ENCODE measurements at regions not wholly inside any gene's neighbourhood (a gene's known extent, or its start where the extent isn't known, plus 50 kb on each side); places are given as distances from the start of the nearest gene placed in this dataset.
A peak's percentile ranks its signal among the peaks of the same experiment; 100 is the strongest.
"Not testable (repeated sequence)": the region's sequence is repeated elsewhere in the genome, so short reads cannot be mapped to it uniquely, and the experiment has no call there.

GRCh38 chr17:14434506-14434905 lies 133.6 kb downstream of the HS3ST3B1 start:
- Mint-ChIP-seq H3K9me3 (no peaks in the 10 kb centered on the region), H3K4me1 (ENCODE audit: low read depth) (peaks cover 24% of the 10 kb centered on the region), H3K36me3 (ENCODE audit: low read depth) (peaks cover 4% of the 10 kb centered on the region), H3K27me3 (no peaks in the 10 kb centered on the region), H3K4me3 (no peak overlapping the region), H3K27ac (no peak overlapping the region)

GRCh38 chr17:14432079-14432478 lies 131.2 kb downstream of the HS3ST3B1 start:
- H3K4me1 Mint-ChIP-seq (ENCODE audit: low read depth) = peaks cover 45% of the 10 kb centered on the region
- no peaks in the 10 kb centered on the region for H3K27me3 Mint-ChIP-seq
- no peak overlapping the region for H3K4me3 Mint-ChIP-seq
- H3K9me3 Mint-ChIP-seq = no peaks in the 10 kb centered on the region
- H3K27ac Mint-ChIP-seq = no peak overlapping the region
- peaks cover 4% of the 10 kb centered on the region for H3K36me3 Mint-ChIP-seq (ENCODE audit: low read depth)

- no peaks in the 10 kb centered on the region for H3K9me3 Mint-ChIP-seq
- H3K27me3 Mint-ChIP-seq = no peaks in the 10 kb centered on the region
- H3K27ac Mint-ChIP-seq = peak overlapping the region; percentile 94
- H3K4me1 Mint-ChIP-seq (ENCODE audit: low read depth) = peaks cover 61% of the 10 kb centered on the region
- peaks cover 4% of the 10 kb centered on the region for H3K36me3 Mint-ChIP-seq (ENCODE audit: low read depth)
- peak overlapping the region; percentile 69 for H3K4me3 Mint-ChIP-seq
Measured at GRCh38 chr17:14429084-14429483, 128.2 kb downstream of the HS3ST3B1 start.

GRCh38 chr17:14428648-14429029 lies 127.8 kb downstream of the HS3ST3B1 start:
- peaks cover 4% of the 10 kb centered on the region for H3K36me3 Mint-ChIP-seq (ENCODE audit: low read depth)
- H3K4me3 Mint-ChIP-seq = peak overlapping the region; percentile 69
- H3K27me3 Mint-ChIP-seq = no peaks in the 10 kb centered on the region
- no peaks in the 10 kb centered on the region for H3K9me3 Mint-ChIP-seq
- H3K4me1 Mint-ChIP-seq (ENCODE audit: low read depth) = peaks cover 65% of the 10 kb centered on the region
- H3K27ac Mint-ChIP-seq = peak overlapping the region; percentile 94

- H3K4me3 Mint-ChIP-seq = peak overlapping the region; percentile 69
- H3K27me3 Mint-ChIP-seq = no peaks in the 10 kb centered on the region
- peaks cover 4% of the 10 kb centered on the region for H3K36me3 Mint-ChIP-seq (ENCODE audit: low read depth)
- H3K27ac Mint-ChIP-seq = peak overlapping the region; percentile 94
- H3K9me3 Mint-ChIP-seq = no peaks in the 10 kb centered on the region
- peaks cover 66% of the 10 kb centered on the region for H3K4me1 Mint-ChIP-seq (ENCODE audit: low read depth)
Measured at GRCh38 chr17:14427900-14428647, 127.2 kb downstream of the HS3ST3B1 start.

- not testable (repeated sequence) for H3K27ac Mint-ChIP-seq; H3K9me3 Mint-ChIP-seq; H3K4me3 Mint-ChIP-seq; H3K27me3 Mint-ChIP-seq; H3K36me3 Mint-ChIP-seq (ENCODE audit: low read depth)
- peaks cover 41% of the 10 kb centered on the region for H3K4me1 Mint-ChIP-seq (ENCODE audit: low read depth)
Measured at GRCh38 chr17:14423156-14423555, 122.3 kb downstream of the HS3ST3B1 start.

- Mint-ChIP-seq H3K27ac (no peak overlapping the region), H3K4me1 (ENCODE audit: low read depth) (no peaks in the 10 kb centered on the region), H3K27me3 (no peaks in the 10 kb centered on the region), H3K9me3 (peaks cover 15% of the 10 kb centered on the region), H3K4me3 (no peak overlapping the region), H3K36me3 (ENCODE audit: low read depth) (no peaks in the 10 kb centered on the region)
Measured at GRCh38 chr17:14417336-14417735, 116.5 kb downstream of the HS3ST3B1 start.

GRCh38 chr17:14409292-14409691 lies 108.4 kb downstream of the HS3ST3B1 start:
- Mint-ChIP-seq H3K4me1 (ENCODE audit: low read depth) (peaks cover 12% of the 10 kb centered on the region), H3K27me3 (no peaks in the 10 kb centered on the region), H3K4me3 (no peak overlapping the region), H3K36me3 (ENCODE audit: low read depth) (no peaks in the 10 kb centered on the region), H3K9me3 (peaks cover 4% of the 10 kb centered on the region), H3K27ac (no peak overlapping the region)

- Mint-ChIP-seq H3K4me1 (ENCODE audit: low read depth) (peaks cover 25% of the 10 kb centered on the region), H3K27ac (no peak overlapping the region), H3K4me3 (no peak overlapping the region)
Measured at GRCh38 chr17:14407541-14407940, 106.7 kb downstream of the HS3ST3B1 start.

GRCh38 chr17:14405189-14405588 lies 104.3 kb downstream of the HS3ST3B1 start:
- H3K4me3 Mint-ChIP-seq = no peak overlapping the region
- H3K27ac Mint-ChIP-seq = no peak overlapping the region
- H3K9me3 Mint-ChIP-seq = peaks cover 8% of the 10 kb centered on the region
- peaks cover 25% of the 10 kb centered on the region for H3K4me1 Mint-ChIP-seq (ENCODE audit: low read depth)
- H3K36me3 Mint-ChIP-seq (ENCODE audit: low read depth) = no peaks in the 10 kb centered on the region
- H3K27me3 Mint-ChIP-seq = no peaks in the 10 kb centered on the region

More at GRCh38 chr17:14407541-14407940, 106.7 kb downstream of the HS3ST3B1 start:
- Mint-ChIP-seq H3K27me3 (no peaks in the 10 kb centered on the region), H3K36me3 (ENCODE audit: low read depth) (no peaks in the 10 kb centered on the region), H3K9me3 (peaks cover 7% of the 10 kb centered on the region)
